Mammary epithelial cell (primary cell): ENCODE measurements at regions not wholly inside any gene's neighbourhood (a gene's known extent, or its start where the extent isn't known, plus 50 kb on each side); places are given as distances from the start of the nearest gene placed in this dataset.

Source experiments
- CTCF ChIP-seq, 2 donors: IDR thresholded peaks in 1 of 2; conservative IDR thresholded peaks in 1 of 2; 2 replicates each; pipeline ENCODE4 v1.5.1; 2011 to 2012; ENCODE audit warnings: inconsistent platforms in 2 of 2, low read length in 2 of 2, mild to moderate bottlenecking in 2 of 2, control low read depth in 1 of 2, low read depth in 1 of 2; ENCODE audit not compliant: insufficient read depth in 1 of 2; ENCODE audit errors: extremely low read depth in 1 of 2
- EZH2 ChIP-seq: IDR thresholded peaks from 2 replicates; pipeline ENCODE4 v1.6.1; 2012; ENCODE audit warnings: low read length, inconsistent platforms, borderline replicate concordance

GRCh38 chr18:10376731-10377130 is 77.7 kb upstream of the APCDD1 start:
- TF ChIP-seq EZH2 (no peak), CTCF (conservative IDR thresholded peaks at IDR 0.05 in 1 of 2, IDR thresholded peaks at IDR 0.05 in 1 of 2; ENCODE audit: extremely low read depth in 1 of 2, insufficient read depth in 1 of 2, low read depth in 1 of 2, low read length in 2 of 2) (no peak)
